Endothelial cell of umbilical vein (primary cell): ENCODE measurements at regions not wholly inside any gene's neighbourhood (a gene's known extent, or its start where the extent isn't known, plus 50 kb on each side); places are given as distances from the start of the nearest gene placed in this dataset.

Source experiments
- BruUV-seq: library from RNA; stranded (reverse); fragments of 400-500 nt; replicated peaks from 2 replicates; lab custom pipeline; 2021; lab: Mats Ljungman, UMichigan
- CTCF ChIA-PET: fragments of 300-600, 350-600 bp; sonication (Branson Sonifier 250); formaldehyde crosslinking; loops from one replicate; lab custom pipeline; 2021; ENCODE audit warnings: antibody characterized with exemption, inconsistent platforms; lab: Charles Lee
- POLR2A ChIA-PET: fragments of 300-600, 350-600 bp; sonication (Branson Sonifier 250); formaldehyde crosslinking; loops from one replicate; lab custom pipeline; 2021; ENCODE audit warnings: antibody characterized with exemption, inconsistent platforms; lab: Charles Lee
- DNase-seq: peaks from one replicate; pipeline ENCODE4 v3.0.0-alpha.2; 2011; ENCODE audit warnings: low read depth, low spot score
- FAIRE-seq: peaks from 2 replicates; lab custom pipeline; 2011; peaks lifted over from hg19 to GRCh38; lab: Jason Lieb, UNC
- H2AFZ ChIP-seq: 2 replicates; pipeline ENCODE4 v1.6.0; 2012; ENCODE audit warnings: low read depth, low read length, control low read depth, inconsistent platforms
- H3K27ac ChIP-seq: 2 replicates; pipeline ENCODE4 v1.5.1; 2011; ENCODE audit warnings: low read depth, mild to moderate bottlenecking, control low read depth, low read length, moderate library complexity; ENCODE audit not compliant: insufficient read depth
- H3K27me3 ChIP-seq, 2 experiments: 2 replicates each; pipeline versions ENCODE4 v1.6.0 to v1.6.1; 2011; ENCODE audit warnings: low read length in 2 of 2, mixed read lengths in 1 of 2; ENCODE audit not compliant: control insufficient read depth in 2 of 2, insufficient read depth in 2 of 2
- H3K36me3 ChIP-seq, 2 experiments: 2 replicates in 1 of 2; 3 replicates in 1 of 2; pipeline ENCODE4 v1.5.1; 2011; ENCODE audit warnings: low read length in 2 of 2, mild to moderate bottlenecking in 1 of 2, moderate library complexity in 1 of 2; ENCODE audit not compliant: control insufficient read depth in 2 of 2, insufficient read depth in 2 of 2; ENCODE audit errors: extremely low read depth in 1 of 2
- H3K4me1 ChIP-seq: 3 replicates; pipeline ENCODE4 v1.5.1; 2011; ENCODE audit warnings: mild to moderate bottlenecking, low read length; ENCODE audit not compliant: control insufficient read depth, insufficient read depth; ENCODE audit errors: extremely low read depth
- H3K4me2 ChIP-seq: 2 replicates; pipeline ENCODE4 v1.6.1; 2011; ENCODE audit warnings: low read length, control low read depth, mixed read lengths; ENCODE audit not compliant: insufficient read depth
- H3K4me3 ChIP-seq, 3 experiments: fragments of 200-600 bp in 1 of 3; sonication (generic), shearing (Covaris generic) in 1 of 3; replicated peaks in 1 of 3; 2 replicates each; pipeline ENCODE4 v1.5.1; 2011 to 2016; ENCODE audit warnings: control low read depth in 3 of 3, low read length in 3 of 3, mild to moderate bottlenecking in 2 of 3, inconsistent platforms in 1 of 3, low read depth in 1 of 3, moderate library complexity in 1 of 3; ENCODE audit not compliant: insufficient read depth in 1 of 3
- H3K79me2 ChIP-seq: 2 replicates; pipeline ENCODE4 v1.6.0; 2012; ENCODE audit warnings: low read length, inconsistent platforms; ENCODE audit not compliant: control insufficient read depth, insufficient read depth
- H3K9ac ChIP-seq: replicated peaks from 2 replicates; pipeline ENCODE3; 2011; ENCODE audit warnings: low read length, control low read depth; ENCODE audit not compliant: insufficient read depth; ENCODE audit errors: extremely low read depth
- H3K9me1 ChIP-seq: replicated peaks from 3 replicates; pipeline ENCODE4 v1.6.0; 2011; ENCODE audit warnings: mild to moderate bottlenecking, low read length; ENCODE audit not compliant: control insufficient read depth, insufficient read depth; ENCODE audit errors: extremely low read depth
- H3K9me3 ChIP-seq: replicated peaks from 2 replicates; pipeline ENCODE4 v1.5.1; 2012; ENCODE audit warnings: low read length, inconsistent platforms; ENCODE audit not compliant: control insufficient read depth, insufficient read depth
- H4K20me1 ChIP-seq: replicated peaks from 2 replicates; pipeline ENCODE3; 2011; ENCODE audit warnings: mild to moderate bottlenecking, low read length; ENCODE audit not compliant: control insufficient read depth, insufficient read depth; ENCODE audit errors: extremely low read depth
- FOS ChIP-seq: IDR thresholded peaks from 2 replicates; pipeline ENCODE4 v1.6.1; 2011; ENCODE audit warnings: mild to moderate bottlenecking, low read length, moderate library complexity, borderline replicate concordance; ENCODE audit not compliant: insufficient read depth
- GATA2 ChIP-seq: IDR thresholded peaks from 2 replicates; pipeline ENCODE4 v1.7.0; 2011; ENCODE audit warnings: low read depth, mild to moderate bottlenecking, moderate library complexity, mixed read lengths, low read length; ENCODE audit not compliant: insufficient read length, insufficient read depth
- JUN ChIP-seq: IDR thresholded peaks from 2 replicates; pipeline ENCODE4 v1.6.1; 2011; ENCODE audit warnings: borderline replicate concordance, low read depth; ENCODE audit not compliant: insufficient read length, insufficient read depth
- MAX ChIP-seq: IDR thresholded peaks from 2 replicates; pipeline ENCODE4 v1.6.1; 2011; ENCODE audit not compliant: insufficient read depth, insufficient read length
- POLR2A ChIP-seq: IDR thresholded peaks from 2 replicates; pipeline ENCODE4 v1.6.1; 2012; ENCODE audit warnings: low read depth, mild to moderate bottlenecking, control low read depth, low read length
- dilution Hi-C: fragments of 300-500 bp; cut with MboI; formaldehyde crosslinking; loops from one replicate; pipeline ENCODE4 v1.15.0; 2019; ENCODE audit warnings: low sequenced_read_pairs; ENCODE audit not compliant: extremely low pct_ligation_motif_present
- intact Hi-C: fragments of 100-400 bp; cut with micrococcal nuclease; formaldehyde crosslinking; loops from one replicate; pipeline ENCODE4 v1.10.0; 2022
- TF ChIP-seq, protein P1 (sequence below), 2 donors: IDR thresholded peaks; 1 replicate in 1 of 2; 2 replicates in 1 of 2; pipeline ENCODE4 v1.5.1; 2011; ENCODE audit warnings: low read length in 2 of 2, mild to moderate bottlenecking in 2 of 2, moderate library complexity in 2 of 2, control low read depth in 1 of 2, inconsistent platforms in 1 of 2, low read depth in 1 of 2; ENCODE audit not compliant: insufficient read depth in 1 of 2; ENCODE audit errors: extremely low read depth in 1 of 2

- H3K4me2 ChIP-seq, result no peak overlapping the region
- no peak overlapping the region for H2AFZ ChIP-seq
- no peak overlapping the region for H3K9ac ChIP-seq
- H3K36me3 ChIP-seq, result no peaks in the 10 kb centered on the region
- no peaks in the 10 kb centered on the region for H3K9me3 ChIP-seq
- no peak overlapping the region for H3K4me3 ChIP-seq
- ChIA-PET POLR2A (no interaction called here), CTCF (interaction anchor here (0.6 to 5.3 kb wide), 5 partner anchors 12 to 641 kb away, joined by 3 to 55 read pairs (median 3); no protein-coding TSS in a partner anchor)
- TF ChIP-seq JUN, result no peak
- no peak for TF ChIP-seq MAX
- no peak for TF ChIP-seq GATA2
- no peak for TF ChIP-seq POLR2A
- TF ChIP-seq, protein P1, sequence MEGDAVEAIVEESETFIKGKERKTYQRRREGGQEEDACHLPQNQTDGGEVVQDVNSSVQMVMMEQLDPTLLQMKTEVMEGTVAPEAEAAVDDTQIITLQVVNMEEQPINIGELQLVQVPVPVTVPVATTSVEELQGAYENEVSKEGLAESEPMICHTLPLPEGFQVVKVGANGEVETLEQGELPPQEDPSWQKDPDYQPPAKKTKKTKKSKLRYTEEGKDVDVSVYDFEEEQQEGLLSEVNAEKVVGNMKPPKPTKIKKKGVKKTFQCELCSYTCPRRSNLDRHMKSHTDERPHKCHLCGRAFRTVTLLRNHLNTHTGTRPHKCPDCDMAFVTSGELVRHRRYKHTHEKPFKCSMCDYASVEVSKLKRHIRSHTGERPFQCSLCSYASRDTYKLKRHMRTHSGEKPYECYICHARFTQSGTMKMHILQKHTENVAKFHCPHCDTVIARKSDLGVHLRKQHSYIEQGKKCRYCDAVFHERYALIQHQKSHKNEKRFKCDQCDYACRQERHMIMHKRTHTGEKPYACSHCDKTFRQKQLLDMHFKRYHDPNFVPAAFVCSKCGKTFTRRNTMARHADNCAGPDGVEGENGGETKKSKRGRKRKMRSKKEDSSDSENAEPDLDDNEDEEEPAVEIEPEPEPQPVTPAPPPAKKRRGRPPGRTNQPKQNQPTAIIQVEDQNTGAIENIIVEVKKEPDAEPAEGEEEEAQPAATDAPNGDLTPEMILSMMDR (IDR thresholded peaks at IDR 0.05; ENCODE audit: extremely low read depth in 1 of 2, insufficient read depth in 1 of 2, low read depth in 1 of 2, low read length in 2 of 2), result no peak
- no peak for TF ChIP-seq FOS
- FAIRE-seq (no peak), DNase-seq (no peak)
- H3K27me3 ChIP-seq, result peaks cover 4 to 9% of the 10 kb centered on the region in 2 experiments
- H4K20me1 ChIP-seq, result no peaks in the 10 kb centered on the region
- no TSS peak for BruUV-seq
- intact Hi-C loops, result no loop called here
- H3K27ac ChIP-seq, result no peak overlapping the region
- no peaks in the 10 kb centered on the region for H3K9me1 ChIP-seq
- H3K79me2 ChIP-seq, result no peaks in the 10 kb centered on the region
- H3K4me1 ChIP-seq, result peaks cover 10% of the 10 kb centered on the region
- dilution Hi-C loops, result no loop called here
Observed at GRCh38 chr6:27154696-27155095, 92.8 kb upstream of the PRSS16 start.
